Mesodermal cell (in vitro differentiated cells): ENCODE measurements at regions not wholly inside any gene's neighbourhood (a gene's known extent, or its start where the extent isn't known, plus 50 kb on each side); places are given as distances from the start of the nearest gene placed in this dataset.

ENCODE experiments used
- H3K27ac ChIP-seq: 2 replicates; pipeline ENCODE4 v1.7.0; 2013; ENCODE audit warnings: mild to moderate bottlenecking, low read depth, low read length, moderate library complexity; ENCODE audit not compliant: severe bottlenecking
- H3K36me3 ChIP-seq: 2 replicates; pipeline ENCODE4 v1.7.1; 2013; ENCODE audit warnings: mild to moderate bottlenecking, low read length, moderate library complexity; ENCODE audit not compliant: control insufficient read depth, insufficient read depth
- H3K4me1 ChIP-seq: one replicate; pipeline ENCODE4 v1.7.1; 2013; ENCODE audit warnings: mild to moderate bottlenecking, low read length; ENCODE audit not compliant: insufficient read depth, control insufficient read depth, poor library complexity, severe bottlenecking
- H3K4me3 ChIP-seq: 2 replicates; pipeline ENCODE4 v1.7.0; 2013; ENCODE audit warnings: low read length, control low read depth, mild to moderate bottlenecking; ENCODE audit not compliant: insufficient read depth, poor library complexity, severe bottlenecking; ENCODE audit errors: extremely low read depth
- H3K9me3 ChIP-seq: 2 replicates; pipeline ENCODE4 v1.7.1; 2013; ENCODE audit warnings: mild to moderate bottlenecking, low read length, moderate library complexity; ENCODE audit not compliant: control insufficient read depth
- WGBS, 2 experiments: methylation state at CpG; one replicate each; pipeline ENCODE4 v1.1.5; 2013; ENCODE audit warnings: missing lambda C conversion rate in 2 of 2; ENCODE audit not compliant: insufficient coverage in 2 of 2; 5-methylcytosine and 5-hydroxymethylcytosine counted together

DNA sequence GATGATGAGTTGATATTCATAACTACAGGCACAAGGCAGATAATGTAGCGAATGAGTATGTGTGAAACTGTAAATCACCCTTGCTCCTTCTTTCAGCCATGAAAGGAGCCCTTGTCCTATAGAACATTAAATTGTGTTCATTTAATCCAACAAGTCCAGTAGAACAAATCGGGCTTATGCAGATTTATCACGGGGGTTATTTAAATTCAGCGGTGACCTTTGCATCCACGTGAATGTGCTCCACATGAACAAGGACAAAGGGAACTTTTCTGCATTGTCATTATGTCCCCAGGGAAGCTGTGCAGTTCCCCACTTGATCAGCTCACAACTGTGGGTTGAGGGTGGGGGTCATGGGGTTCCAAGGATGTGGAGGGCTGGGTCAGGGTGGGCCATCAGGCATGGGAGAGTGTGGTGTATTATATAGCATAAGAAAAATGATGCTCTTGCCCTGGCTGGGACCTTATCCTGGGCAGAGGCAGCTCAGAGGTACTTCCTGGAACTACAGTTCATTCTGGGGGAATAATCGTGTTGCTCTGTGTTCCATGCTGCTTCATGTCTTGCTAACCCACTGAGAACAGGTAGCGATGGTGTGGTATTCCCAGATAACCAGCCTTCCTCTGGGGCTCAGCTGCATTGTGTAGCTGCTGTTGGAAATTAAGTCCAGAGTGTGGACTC lies 306.6 kb downstream of the FAT3 start:
- H3K4me1 ChIP-seq, result no peaks in the 10 kb centered on the region
- WGBS, 2 experiments, result 84 to 86% methylated on average over 6 to 7 of the region's 7 CpGs
- no peaks in the 10 kb centered on the region for H3K36me3 ChIP-seq
- H3K9me3 ChIP-seq, result no peaks in the 10 kb centered on the region
- no peak overlapping the region for H3K4me3 ChIP-seq
- no peak overlapping the region for H3K27ac ChIP-seq

DNA sequence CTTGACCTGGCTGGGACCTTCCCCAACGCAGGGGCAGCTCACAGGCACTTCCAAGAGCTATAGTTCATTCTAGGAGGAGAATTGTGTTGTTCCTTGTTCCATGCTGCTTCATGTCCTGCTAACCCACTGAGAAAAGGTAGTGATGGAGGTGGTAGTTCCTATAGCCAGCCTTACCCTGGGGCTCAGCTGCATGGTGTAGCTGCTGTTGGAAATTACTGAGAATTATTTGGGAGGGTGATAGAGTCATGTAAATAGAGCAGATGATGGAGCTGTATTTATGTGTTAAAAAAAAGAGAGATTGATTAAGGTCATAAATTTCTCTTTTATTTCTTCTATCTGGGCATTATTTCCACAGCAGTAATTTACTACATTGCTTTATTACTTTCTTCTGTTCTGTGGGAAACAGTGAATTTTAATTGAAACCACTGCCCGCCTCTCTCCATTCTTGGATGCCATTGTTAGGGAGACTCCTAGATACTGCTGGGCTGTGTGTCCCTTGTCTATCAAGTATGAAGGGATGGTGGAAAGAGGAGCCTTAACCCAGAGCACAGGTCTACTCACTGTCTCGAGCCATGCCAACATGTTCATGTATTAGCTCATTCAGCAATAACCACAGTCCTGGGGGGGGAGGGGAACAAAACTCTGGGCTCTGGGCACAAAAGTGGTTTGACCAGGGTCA lies 309.2 kb downstream of the FAT3 start:
- no peaks in the 10 kb centered on the region for H3K9me3 ChIP-seq
- no peaks in the 10 kb centered on the region for H3K36me3 ChIP-seq
- H3K4me1 ChIP-seq, result no peaks in the 10 kb centered on the region
- 86% methylated on average over 1 of the region's 3 CpGs; no CpG with 5 or more reads in 1 of the 2 experiments for WGBS, 2 experiments
- no peak overlapping the region for H3K27ac ChIP-seq
- H3K4me3 ChIP-seq, result no peak overlapping the region

DNA sequence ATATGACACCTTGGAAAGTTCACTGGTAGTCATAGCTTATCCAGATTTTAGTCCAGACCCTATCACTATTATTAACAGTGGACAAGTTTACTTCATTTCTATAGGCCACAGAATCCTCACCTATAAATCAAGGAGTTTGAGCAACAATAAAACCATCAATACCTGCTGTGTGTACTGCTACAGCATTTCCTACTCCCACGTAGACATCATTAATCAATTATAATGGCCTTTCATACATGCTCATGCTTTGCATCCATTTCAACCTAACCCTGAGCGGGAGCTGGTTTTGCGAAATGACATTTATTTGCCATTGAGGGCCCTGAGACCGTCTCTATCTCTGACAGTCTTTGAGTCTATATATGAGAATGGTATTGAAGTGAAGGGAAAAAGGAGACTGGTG lies 312.3 kb downstream of the FAT3 start:
- Histone ChIP-seq H3K9me3 (no peaks in the 10 kb centered on the region), H3K4me1 (no peaks in the 10 kb centered on the region), H3K4me3 (no peak overlapping the region), H3K36me3 (no peaks in the 10 kb centered on the region), H3K27ac (no peak overlapping the region)
- 81% methylated on average over 2 to 4 of the region's 4 CpGs for whole genome bisulfite sequencing, 2 experiments

DNA sequence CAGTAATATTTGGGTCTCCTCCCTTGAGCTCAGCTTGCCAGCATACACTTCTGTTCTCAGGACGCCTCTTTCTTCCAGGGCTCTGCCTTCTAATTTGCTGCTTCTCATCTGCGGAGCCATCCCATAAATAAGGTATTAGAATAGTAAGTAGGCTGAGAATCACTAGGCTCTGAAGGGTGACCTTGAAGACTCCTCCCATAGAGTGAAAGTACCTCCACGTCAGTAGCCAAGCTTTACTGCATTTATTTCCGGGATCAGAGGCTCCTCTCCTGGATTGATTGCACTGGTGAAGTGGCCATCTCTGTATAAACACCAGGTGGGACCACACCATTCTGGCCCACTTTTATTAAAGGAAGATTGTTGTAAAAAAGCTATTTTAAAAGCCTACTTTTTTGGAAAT lies 315.5 kb downstream of the FAT3 start:
- Histone ChIP-seq H3K9me3 (no peaks in the 10 kb centered on the region), H3K36me3 (no peaks in the 10 kb centered on the region), H3K27ac (no peak overlapping the region), H3K4me1 (no peaks in the 10 kb centered on the region), H3K4me3 (no peak overlapping the region)
- WGBS, 2 experiments, result 92% methylated on average over 2 of the region's 4 CpGs; no CpG with 5 or more reads in 1 of the 2 experiments

DNA sequence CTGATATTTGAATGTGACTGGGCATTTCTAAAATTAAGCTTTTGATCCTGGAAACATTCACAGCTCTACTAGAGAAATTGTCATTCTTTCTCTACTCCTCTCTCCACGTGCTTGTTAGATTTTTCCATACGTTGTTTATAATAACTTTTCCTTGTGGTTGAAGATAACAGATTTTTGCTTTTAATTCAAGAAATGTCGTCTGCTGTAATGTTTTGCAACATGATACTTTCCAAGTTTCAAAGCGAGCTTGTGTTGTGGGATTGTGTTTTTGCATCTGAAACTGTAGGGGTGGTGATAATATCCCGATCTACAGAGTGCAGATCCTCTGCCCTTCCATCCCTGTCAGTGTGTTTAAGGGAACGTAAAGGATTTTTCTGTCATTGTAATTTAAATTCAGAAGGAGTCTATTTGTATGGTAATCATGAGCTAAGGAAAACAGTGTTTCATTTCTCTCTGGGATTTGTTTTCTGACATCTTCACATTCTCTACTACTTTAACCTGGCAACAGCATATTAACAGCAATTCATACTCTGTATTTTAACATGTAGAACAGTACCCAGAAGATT lies 321.4 kb downstream of the FAT3 start:
- H3K36me3 ChIP-seq, result no peaks in the 10 kb centered on the region
- H3K9me3 ChIP-seq, result no peaks in the 10 kb centered on the region
- no peak overlapping the region for H3K4me3 ChIP-seq
- H3K4me1 ChIP-seq, result no peaks in the 10 kb centered on the region
- no peak overlapping the region for H3K27ac ChIP-seq
- WGBS, 2 experiments, result 25% methylated on average over 3 of the region's 6 CpGs; no CpG with 5 or more reads in 1 of the 2 experiments

DNA sequence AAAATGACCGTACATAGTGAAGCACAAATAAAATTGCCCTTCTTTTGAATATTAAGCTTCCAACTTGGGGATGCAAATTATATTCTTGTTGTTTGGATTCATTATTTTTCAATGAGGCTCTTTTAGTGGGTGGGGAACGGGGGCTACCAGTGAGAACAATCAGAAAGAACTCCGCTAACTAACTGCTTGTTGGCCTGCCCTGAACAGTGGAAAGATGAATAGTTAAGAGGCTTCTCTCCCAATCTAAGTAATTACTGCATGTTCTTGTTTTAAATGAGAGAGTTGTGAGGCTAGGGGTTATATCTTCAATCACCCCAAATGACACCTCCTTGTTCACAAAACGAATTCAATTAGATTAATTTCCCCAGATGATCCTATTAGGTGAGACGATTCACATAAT lies 322.0 kb downstream of the FAT3 start:
- no peaks in the 10 kb centered on the region for H3K4me1 ChIP-seq
- H3K27ac ChIP-seq, result no peak overlapping the region
- 80% methylated on average over 3 of the region's 5 CpGs; no CpG with 5 or more reads in 1 of the 2 experiments for WGBS, 2 experiments
- H3K36me3 ChIP-seq, result no peaks in the 10 kb centered on the region
- H3K9me3 ChIP-seq, result no peaks in the 10 kb centered on the region
- no peak overlapping the region for H3K4me3 ChIP-seq

DNA sequence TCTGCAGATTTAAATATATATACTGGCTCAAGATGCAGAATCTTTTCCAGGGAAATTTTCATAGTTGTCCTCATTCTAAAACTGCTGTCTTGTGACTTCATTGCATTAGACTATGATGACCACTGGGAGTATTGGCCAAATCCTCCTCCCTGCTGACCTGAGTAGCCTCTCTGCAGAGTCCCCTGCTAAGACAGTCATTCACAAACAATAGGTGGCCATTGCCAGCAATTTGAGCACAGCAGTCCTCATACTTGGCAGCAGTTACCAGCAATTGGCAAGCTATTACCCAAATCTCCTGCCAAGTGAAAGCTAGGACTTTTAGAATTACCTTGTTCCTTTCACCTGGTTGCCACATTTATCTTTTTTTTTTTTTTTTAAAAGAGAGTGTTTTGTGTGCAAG lies 325.8 kb downstream of the FAT3 start:
- H3K9me3 ChIP-seq, result no peaks in the 10 kb centered on the region
- H3K4me3 ChIP-seq, result no peak overlapping the region
- H3K36me3 ChIP-seq, result no peaks in the 10 kb centered on the region
- no peaks in the 10 kb centered on the region for H3K4me1 ChIP-seq
- no peak overlapping the region for H3K27ac ChIP-seq

DNA sequence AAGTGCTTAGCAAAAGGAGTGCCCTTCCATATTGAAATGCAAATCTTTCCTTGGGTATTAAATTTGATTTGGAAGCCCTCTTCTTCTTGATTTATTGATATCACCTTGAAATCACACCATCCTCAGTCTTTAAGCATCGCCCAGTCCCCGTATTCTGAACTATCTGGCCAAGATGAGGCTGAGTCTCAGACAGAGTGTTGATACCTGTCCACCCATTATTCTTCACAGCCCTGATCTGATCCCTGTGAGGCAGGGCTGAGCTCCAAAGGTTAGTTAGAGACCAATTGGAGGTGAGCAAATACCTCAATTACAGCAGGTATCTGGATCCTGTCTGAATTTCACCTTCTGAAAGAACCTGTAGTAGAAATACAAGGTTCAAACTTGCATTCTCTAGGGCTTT lies 326.3 kb downstream of the FAT3 start:
- no peaks in the 10 kb centered on the region for H3K9me3 ChIP-seq
- no peaks in the 10 kb centered on the region for H3K36me3 ChIP-seq
- no peak overlapping the region for H3K27ac ChIP-seq
- WGBS, 2 experiments, result 100% methylated on average over 1 of the region's 2 CpGs; no CpG with 5 or more reads in 1 of the 2 experiments
- no peak overlapping the region for H3K4me3 ChIP-seq
- no peaks in the 10 kb centered on the region for H3K4me1 ChIP-seq

DNA sequence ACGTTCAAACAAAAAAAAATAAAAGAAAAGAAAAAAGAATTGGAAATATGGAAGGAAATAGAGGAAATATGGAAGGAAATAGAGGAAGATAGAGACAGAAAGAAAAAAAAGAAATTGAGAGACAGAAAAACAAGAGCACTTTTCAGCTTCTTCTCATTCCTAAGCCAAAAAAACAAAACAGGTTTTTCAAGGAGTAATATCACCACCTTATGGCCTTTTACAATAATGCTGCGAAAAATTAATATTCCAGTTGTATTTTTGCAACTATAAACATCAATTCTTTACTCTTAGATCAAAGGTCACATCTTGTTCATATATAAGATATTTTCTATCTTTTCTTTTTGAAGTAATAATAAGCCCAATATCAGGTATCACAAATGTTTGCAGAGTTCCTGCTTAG lies 328.3 kb downstream of the FAT3 start:
- WGBS, 2 experiments, result 57% methylated on average over 1 of the region's 2 CpGs; no CpG with 5 or more reads in 1 of the 2 experiments

DNA sequence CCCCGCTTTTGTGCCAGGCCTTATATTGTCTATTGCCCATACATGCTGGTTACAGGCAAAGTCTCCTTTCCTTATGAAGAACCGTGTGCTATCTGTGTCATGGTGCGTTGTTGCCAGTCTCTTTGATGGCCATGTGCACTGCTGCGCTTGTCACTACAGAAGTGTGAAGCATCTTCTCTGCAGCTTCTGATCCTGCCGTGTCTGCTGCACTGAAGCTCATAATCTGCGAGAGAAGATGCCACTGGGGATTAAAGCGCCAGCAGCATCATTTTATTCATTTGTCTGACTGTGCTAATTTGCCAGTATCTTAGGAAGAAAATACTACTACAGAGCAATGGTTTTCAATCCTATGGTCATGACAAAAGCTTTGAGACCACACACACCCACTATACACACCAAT lies 330.1 kb downstream of the FAT3 start:
- Histone ChIP-seq H3K9me3 (no peaks in the 10 kb centered on the region), H3K27ac (no peak overlapping the region), H3K4me1 (no peaks in the 10 kb centered on the region), H3K4me3 (no peak overlapping the region), H3K36me3 (no peaks in the 10 kb centered on the region)
- WGBS, 2 experiments, result 92 to 94% methylated on average over 6 to 7 of the region's 7 CpGs

More for the DNA sequence above, 328.3 kb downstream of the FAT3 start:
- Histone ChIP-seq H3K27ac (no peak overlapping the region), H3K36me3 (no peaks in the 10 kb centered on the region), H3K4me3 (no peak overlapping the region), H3K9me3 (no peaks in the 10 kb centered on the region), H3K4me1 (no peaks in the 10 kb centered on the region)

DNA sequence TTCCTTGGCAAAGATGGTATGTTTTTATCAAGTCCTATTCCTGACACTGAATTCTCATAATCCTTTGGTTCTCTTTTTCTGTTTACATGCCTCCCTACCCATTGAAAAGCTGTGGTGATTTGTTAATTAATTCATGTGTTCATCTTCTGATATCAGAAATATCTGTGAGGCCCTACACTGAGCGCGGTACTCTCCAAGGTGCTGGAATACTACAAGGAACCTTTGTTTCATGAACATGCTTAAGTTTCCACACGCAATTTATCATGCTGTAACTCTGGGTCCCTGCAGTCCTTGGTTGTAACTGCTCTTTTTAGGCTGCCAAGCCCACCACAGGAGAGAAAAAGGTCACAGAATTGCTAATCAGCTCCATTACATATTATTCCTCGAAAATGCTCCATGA lies 331.8 kb downstream of the FAT3 start:
- no peaks in the 10 kb centered on the region for H3K9me3 ChIP-seq
- H3K36me3 ChIP-seq, result no peaks in the 10 kb centered on the region
- no peak overlapping the region for H3K27ac ChIP-seq
- WGBS, 2 experiments, result 93 to 96% methylated on average over 4 of the region's 4 CpGs
- peaks cover 10% of the 10 kb centered on the region for H3K4me1 ChIP-seq
- H3K4me3 ChIP-seq, result no peak overlapping the region
